Sigmoid colon (tissue), 4 donors: ENCODE measurements at regions not wholly inside any gene's neighbourhood (a gene's known extent, or its start where the extent isn't known, plus 50 kb on each side); places are given as distances from the start of the nearest gene placed in this dataset.

Experiments used
- EP300 ChIP-seq, 4 donors: sonication (generic); formaldehyde crosslinking; IDR thresholded peaks; one replicate each; pipeline ENCODE4 v1.6.1; 2017; ENCODE audit warnings: antibody characterized with exemption in 4 of 4
- TF ChIP-seq, protein P1 (sequence below), 4 experiments: fragments of 450-650 bp in 3 of 4; fragments of 200-600 bp in 1 of 4; IDR thresholded peaks; one replicate each; pipeline ENCODE4 v1.5.1; 2016 to 2019; ENCODE audit warnings: antibody characterized with exemption in 4 of 4, mild to moderate bottlenecking in 3 of 4, moderate library complexity in 2 of 4

- TF ChIP-seq, protein P1, sequence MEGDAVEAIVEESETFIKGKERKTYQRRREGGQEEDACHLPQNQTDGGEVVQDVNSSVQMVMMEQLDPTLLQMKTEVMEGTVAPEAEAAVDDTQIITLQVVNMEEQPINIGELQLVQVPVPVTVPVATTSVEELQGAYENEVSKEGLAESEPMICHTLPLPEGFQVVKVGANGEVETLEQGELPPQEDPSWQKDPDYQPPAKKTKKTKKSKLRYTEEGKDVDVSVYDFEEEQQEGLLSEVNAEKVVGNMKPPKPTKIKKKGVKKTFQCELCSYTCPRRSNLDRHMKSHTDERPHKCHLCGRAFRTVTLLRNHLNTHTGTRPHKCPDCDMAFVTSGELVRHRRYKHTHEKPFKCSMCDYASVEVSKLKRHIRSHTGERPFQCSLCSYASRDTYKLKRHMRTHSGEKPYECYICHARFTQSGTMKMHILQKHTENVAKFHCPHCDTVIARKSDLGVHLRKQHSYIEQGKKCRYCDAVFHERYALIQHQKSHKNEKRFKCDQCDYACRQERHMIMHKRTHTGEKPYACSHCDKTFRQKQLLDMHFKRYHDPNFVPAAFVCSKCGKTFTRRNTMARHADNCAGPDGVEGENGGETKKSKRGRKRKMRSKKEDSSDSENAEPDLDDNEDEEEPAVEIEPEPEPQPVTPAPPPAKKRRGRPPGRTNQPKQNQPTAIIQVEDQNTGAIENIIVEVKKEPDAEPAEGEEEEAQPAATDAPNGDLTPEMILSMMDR (IDR thresholded peaks at IDR 0.05) = no peak
- TF ChIP-seq EP300 (IDR thresholded peaks at IDR 0.05) = no peak
Measured at GRCh38 chr12:115700896-115701465, 576.5 kb downstream of the MED13L start.
